HepG2 (cell line): ENCODE measurements at regions not wholly inside any gene's neighbourhood (a gene's known extent, or its start where the extent isn't known, plus 50 kb on each side); places are given as distances from the start of the nearest gene placed in this dataset.
"Not testable (repeated sequence)": the region's sequence is repeated elsewhere in the genome, so short reads cannot be mapped to it uniquely, and the experiment has no call there.

ENCODE experiments used
- ATAC-seq: fragments of 200-7000 bp; cut with Tn5 transposase; 3 replicates; pipeline ENCODE4 v1.9.1; 2020; ENCODE audit warnings: mild to moderate bottlenecking, moderate library complexity
- BruUV-seq: library from RNA; stranded (reverse); fragments of 400-500 nt; replicated peaks from 2 replicates; lab custom pipeline; 2021; lab: Mats Ljungman, UMichigan
- CTCF ChIA-PET: fragments of 300-600 bp; formaldehyde crosslinking; extraction: SDS; loops from one replicate; lab custom pipeline; 2021; ENCODE audit warnings: low total read pairs, inconsistent platforms, low intra/inter-chr PET ratio; lab: Yijun Ruan, JAX
- POLR2A ChIA-PET: fragments of 350-600 bp; sonication (Branson Sonifier 250); formaldehyde crosslinking; loops from one replicate; lab custom pipeline; 2020; ENCODE audit warnings: antibody characterized with exemption, inconsistent platforms; lab: Yijun Ruan, JAX
- DNase-seq: peaks from one replicate; pipeline ENCODE4 v3.0.0-alpha.2; 2015; ENCODE audit warnings: low spot score
- FAIRE-seq: peaks from 3 replicates; lab custom pipeline; 2011; peaks lifted over from hg19 to GRCh38; lab: Jason Lieb, UNC
- H2AFZ ChIP-seq: one replicate; pipeline ENCODE4 v1.6.1; 2011; ENCODE audit warnings: low read length, inconsistent platforms
- H3K27ac ChIP-seq: fragments of 300-600 bp; 3 replicates; pipeline ENCODE4 v1.8.0; 2011; ENCODE audit warnings: mixed run types, mild to moderate bottlenecking, mixed read lengths, low read length, inconsistent platforms; ENCODE audit not compliant: insufficient read depth; ENCODE audit errors: extremely low read length
- H3K27me3 ChIP-seq, 2 experiments: fragments of 200-600 bp in 1 of 2; 2 replicates in 1 of 2; 3 replicates in 1 of 2; pipeline versions ENCODE4 v1.6.0 to v1.8.0; 2011; ENCODE audit warnings: low read length in 2 of 2, mild to moderate bottlenecking in 2 of 2, moderate library complexity in 2 of 2, inconsistent platforms in 1 of 2; ENCODE audit not compliant: insufficient read depth in 2 of 2, control insufficient read depth in 1 of 2
- H3K36me3 ChIP-seq, 2 experiments: fragments of 200-600 bp in 1 of 2; replicated peaks in 1 of 2; 2 replicates in 1 of 2; 3 replicates in 1 of 2; pipeline versions ENCODE4 v1.5.1 to v1.8.0; 2011; ENCODE audit warnings: low read length in 2 of 2, inconsistent platforms in 1 of 2; ENCODE audit not compliant: insufficient read depth in 2 of 2, control insufficient read depth in 1 of 2
- H3K4me1 ChIP-seq: 2 replicates; pipeline ENCODE4 v1.5.1; 2012; ENCODE audit warnings: low read length, inconsistent platforms; ENCODE audit not compliant: insufficient read depth
- H3K4me2 ChIP-seq: 2 replicates; pipeline ENCODE4 v1.6.0; 2011; ENCODE audit warnings: low read depth, low read length, inconsistent platforms
- H3K4me3 ChIP-seq, 3 experiments: fragments of 200-600 bp in 1 of 3; sonication (generic), shearing (Covaris generic) in 1 of 3; replicated peaks in 1 of 3; 2 replicates each; pipeline ENCODE4 v1.5.1; 2011 to 2016; ENCODE audit warnings: low read length in 3 of 3, inconsistent platforms in 2 of 3, low read depth in 2 of 3, mild to moderate bottlenecking in 2 of 3, control low read depth in 1 of 3, mixed read lengths in 1 of 3; ENCODE audit not compliant: insufficient read depth in 1 of 3
- H3K79me2 ChIP-seq: one replicate; pipeline ENCODE4 v1.6.1; 2011; ENCODE audit warnings: low read length, inconsistent platforms; ENCODE audit not compliant: insufficient read depth
- H3K9ac ChIP-seq: 2 replicates; pipeline ENCODE4 v1.6.0; 2011; ENCODE audit warnings: mild to moderate bottlenecking, low read depth, low read length, inconsistent platforms; ENCODE audit not compliant: insufficient read depth
- H3K9me3 ChIP-seq: 2 replicates; pipeline ENCODE4 v1.5.1; 2012; ENCODE audit warnings: mild to moderate bottlenecking, low read length
- H4K20me1 ChIP-seq: 2 replicates; pipeline ENCODE4 v1.6.0; 2011; ENCODE audit warnings: inconsistent platforms, mild to moderate bottlenecking, low read length, moderate library complexity; ENCODE audit not compliant: insufficient read depth
- PHF8 ChIP-seq: sonication (generic); formaldehyde crosslinking; IDR thresholded peaks from 2 replicates; pipeline ENCODE4 v1.5.0; 2020; ENCODE audit warnings: missing genetic modification reagents
- YEATS4 ChIP-seq: sonication (generic); formaldehyde crosslinking; IDR thresholded peaks from 2 replicates; pipeline ENCODE4 v1.4.0; 2020; ENCODE audit warnings: missing genetic modification reagents, borderline replicate concordance
- ZFY ChIP-seq: sonication (generic); formaldehyde crosslinking; IDR thresholded peaks from 2 replicates; pipeline ENCODE4 v1.4.0; 2020; ENCODE audit warnings: missing genetic modification reagents
- ZMYM4 ChIP-seq: sonication (generic); formaldehyde crosslinking; IDR thresholded peaks from 2 replicates; pipeline ENCODE4 v1.8.1; 2023; ENCODE audit warnings: mild to moderate bottlenecking, missing genetic modification reagents
- WGBS: methylation state at CpG from one replicate; pipeline ENCODE4 v1.1.6; 2017; ENCODE audit warnings: low lambda C conversion rate; 5-methylcytosine and 5-hydroxymethylcytosine counted together
- in situ Hi-C: cut with HindIII; loops from 2 replicates; pipeline ENCODE4 v1.10.0; 2017; ENCODE audit warnings: low pct_unique_long_range_greater_than_20kb; ENCODE audit not compliant: extremely low pct_ligation_motif_present
- intact Hi-C: fragments of 100-400 bp; cut with micrococcal nuclease; formaldehyde crosslinking; loops from one replicate; pipeline ENCODE4 v1.10.0; 2022; ENCODE audit not compliant: unreplicated experiment
- TF ChIP-seq, protein P1 (sequence below): sonication (generic); formaldehyde crosslinking; IDR thresholded peaks from 2 replicates; pipeline ENCODE4 v1.5.0; 2020; ENCODE audit warnings: missing genetic modification reagents
- TF ChIP-seq, protein P2 (sequence below): sonication (generic); formaldehyde crosslinking; IDR thresholded peaks from 2 replicates; pipeline ENCODE4 v1.9.0; 2021; ENCODE audit warnings: missing genetic modification reagents, borderline replicate concordance
- TF ChIP-seq, protein P3 (sequence below): sonication (generic); formaldehyde crosslinking; conservative IDR thresholded peaks from 2 replicates; pipeline ENCODE4 v1.5.0; 2020; ENCODE audit warnings: missing genetic modification reagents

DNA sequence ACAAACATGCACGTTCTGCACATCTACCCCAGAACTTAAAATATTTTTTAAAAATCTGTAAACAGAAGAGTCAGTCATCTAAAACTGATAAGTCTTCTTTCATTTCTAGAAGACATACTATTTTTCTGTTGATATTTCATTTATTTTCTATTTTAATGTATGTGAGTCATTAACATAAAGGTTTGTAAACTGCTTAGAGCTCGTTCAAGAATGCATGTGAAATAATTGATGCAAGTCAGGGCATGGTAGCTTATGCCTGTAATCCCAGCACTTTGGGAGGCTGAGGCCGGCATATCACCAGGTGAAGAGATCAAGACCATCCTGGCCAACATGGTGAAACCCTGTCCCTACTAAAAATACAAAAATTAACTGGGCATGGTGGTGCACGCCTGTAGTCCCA is 219.9 kb upstream of the HSFY2 start (continued):
- TF ChIP-seq, protein P1, sequence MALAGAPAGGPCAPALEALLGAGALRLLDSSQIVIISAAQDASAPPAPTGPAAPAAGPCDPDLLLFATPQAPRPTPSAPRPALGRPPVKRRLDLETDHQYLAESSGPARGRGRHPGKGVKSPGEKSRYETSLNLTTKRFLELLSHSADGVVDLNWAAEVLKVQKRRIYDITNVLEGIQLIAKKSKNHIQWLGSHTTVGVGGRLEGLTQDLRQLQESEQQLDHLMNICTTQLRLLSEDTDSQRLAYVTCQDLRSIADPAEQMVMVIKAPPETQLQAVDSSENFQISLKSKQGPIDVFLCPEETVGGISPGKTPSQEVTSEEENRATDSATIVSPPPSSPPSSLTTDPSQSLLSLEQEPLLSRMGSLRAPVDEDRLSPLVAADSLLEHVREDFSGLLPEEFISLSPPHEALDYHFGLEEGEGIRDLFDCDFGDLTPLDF (CRISPR knock-in tag), result no peak
- TF ChIP-seq ZFY (no peak), PHF8 (CRISPR knock-in tag) (no peak), ZMYM4 (CRISPR knock-in tag) (no peak), YEATS4 (CRISPR knock-in tag) (no peak)
- TF ChIP-seq, protein P2, sequence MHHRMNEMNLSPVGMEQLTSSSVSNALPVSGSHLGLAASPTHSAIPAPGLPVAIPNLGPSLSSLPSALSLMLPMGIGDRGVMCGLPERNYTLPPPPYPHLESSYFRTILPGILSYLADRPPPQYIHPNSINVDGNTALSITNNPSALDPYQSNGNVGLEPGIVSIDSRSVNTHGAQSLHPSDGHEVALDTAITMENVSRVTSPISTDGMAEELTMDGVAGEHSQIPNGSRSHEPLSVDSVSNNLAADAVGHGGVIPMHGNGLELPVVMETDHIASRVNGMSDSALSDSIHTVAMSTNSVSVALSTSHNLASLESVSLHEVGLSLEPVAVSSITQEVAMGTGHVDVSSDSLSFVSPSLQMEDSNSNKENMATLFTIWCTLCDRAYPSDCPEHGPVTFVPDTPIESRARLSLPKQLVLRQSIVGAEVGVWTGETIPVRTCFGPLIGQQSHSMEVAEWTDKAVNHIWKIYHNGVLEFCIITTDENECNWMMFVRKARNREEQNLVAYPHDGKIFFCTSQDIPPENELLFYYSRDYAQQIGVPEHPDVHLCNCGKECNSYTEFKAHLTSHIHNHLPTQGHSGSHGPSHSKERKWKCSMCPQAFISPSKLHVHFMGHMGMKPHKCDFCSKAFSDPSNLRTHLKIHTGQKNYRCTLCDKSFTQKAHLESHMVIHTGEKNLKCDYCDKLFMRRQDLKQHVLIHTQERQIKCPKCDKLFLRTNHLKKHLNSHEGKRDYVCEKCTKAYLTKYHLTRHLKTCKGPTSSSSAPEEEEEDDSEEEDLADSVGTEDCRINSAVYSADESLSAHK, result no peak
- TF ChIP-seq, protein P3, sequence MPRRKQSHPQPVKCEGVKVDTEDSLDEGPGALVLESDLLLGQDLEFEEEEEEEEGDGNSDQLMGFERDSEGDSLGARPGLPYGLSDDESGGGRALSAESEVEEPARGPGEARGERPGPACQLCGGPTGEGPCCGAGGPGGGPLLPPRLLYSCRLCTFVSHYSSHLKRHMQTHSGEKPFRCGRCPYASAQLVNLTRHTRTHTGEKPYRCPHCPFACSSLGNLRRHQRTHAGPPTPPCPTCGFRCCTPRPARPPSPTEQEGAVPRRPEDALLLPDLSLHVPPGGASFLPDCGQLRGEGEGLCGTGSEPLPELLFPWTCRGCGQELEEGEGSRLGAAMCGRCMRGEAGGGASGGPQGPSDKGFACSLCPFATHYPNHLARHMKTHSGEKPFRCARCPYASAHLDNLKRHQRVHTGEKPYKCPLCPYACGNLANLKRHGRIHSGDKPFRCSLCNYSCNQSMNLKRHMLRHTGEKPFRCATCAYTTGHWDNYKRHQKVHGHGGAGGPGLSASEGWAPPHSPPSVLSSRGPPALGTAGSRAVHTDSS (CRISPR knock-in tag), result no peak

DNA sequence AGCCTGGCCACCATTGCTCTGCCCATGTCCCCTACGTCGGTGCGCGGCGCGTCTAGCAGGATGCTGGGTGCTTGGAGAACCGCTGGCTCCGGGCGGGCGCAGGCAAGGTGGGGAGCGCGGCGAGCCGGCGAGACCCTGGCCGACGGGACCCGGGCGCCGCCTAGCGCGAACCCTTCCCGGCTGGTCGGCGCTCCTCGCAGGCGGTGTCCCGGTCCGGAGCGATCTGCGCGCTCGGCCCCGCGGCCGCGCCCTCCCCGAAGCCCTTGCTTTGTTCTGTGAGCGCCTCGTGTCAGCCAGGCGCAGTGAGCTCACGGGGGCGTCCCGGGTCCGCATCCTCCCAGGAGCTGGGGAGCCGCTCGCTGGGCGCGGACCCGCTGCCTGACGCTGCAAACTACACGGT is 219.1 kb upstream of the HSFY2 start:
- H3K27me3 ChIP-seq, H3K9me3 ChIP-seq, H3K79me2 ChIP-seq, BruUV-seq, FAIRE-seq, POLR2A ChIA-PET, in situ Hi-C loops, H3K36me3 ChIP-seq, H3K4me2 ChIP-seq, H3K9ac ChIP-seq, H3K27ac ChIP-seq, H3K4me3 ChIP-seq, CTCF ChIA-PET, DNase-seq, H3K4me1 ChIP-seq, H4K20me1 ChIP-seq, H2AFZ ChIP-seq, intact Hi-C loops: not testable (repeated sequence)
- no CpG with 5 or more reads among the region's 52 CpGs for WGBS
- ATAC-seq, result peak; percentile 45
